HG02678 (cell line): ENCODE measurements at regions not wholly inside any gene's neighbourhood (a gene's known extent, or its start where the extent isn't known, plus 50 kb on each side); places are given as distances from the start of the nearest gene placed in this dataset.
"Not testable (repeated sequence)": the region's sequence is repeated elsewhere in the genome, so short reads cannot be mapped to it uniquely, and the experiment has no call there.

Experiments used
- ATAC-seq: cut with Tn5 transposase; IDR thresholded peaks from one replicate; pipeline ENCODE4 v1.9.1; 2021; ENCODE audit warnings: mild to moderate bottlenecking, moderate library complexity; ENCODE audit not compliant: unreplicated experiment

DNA sequence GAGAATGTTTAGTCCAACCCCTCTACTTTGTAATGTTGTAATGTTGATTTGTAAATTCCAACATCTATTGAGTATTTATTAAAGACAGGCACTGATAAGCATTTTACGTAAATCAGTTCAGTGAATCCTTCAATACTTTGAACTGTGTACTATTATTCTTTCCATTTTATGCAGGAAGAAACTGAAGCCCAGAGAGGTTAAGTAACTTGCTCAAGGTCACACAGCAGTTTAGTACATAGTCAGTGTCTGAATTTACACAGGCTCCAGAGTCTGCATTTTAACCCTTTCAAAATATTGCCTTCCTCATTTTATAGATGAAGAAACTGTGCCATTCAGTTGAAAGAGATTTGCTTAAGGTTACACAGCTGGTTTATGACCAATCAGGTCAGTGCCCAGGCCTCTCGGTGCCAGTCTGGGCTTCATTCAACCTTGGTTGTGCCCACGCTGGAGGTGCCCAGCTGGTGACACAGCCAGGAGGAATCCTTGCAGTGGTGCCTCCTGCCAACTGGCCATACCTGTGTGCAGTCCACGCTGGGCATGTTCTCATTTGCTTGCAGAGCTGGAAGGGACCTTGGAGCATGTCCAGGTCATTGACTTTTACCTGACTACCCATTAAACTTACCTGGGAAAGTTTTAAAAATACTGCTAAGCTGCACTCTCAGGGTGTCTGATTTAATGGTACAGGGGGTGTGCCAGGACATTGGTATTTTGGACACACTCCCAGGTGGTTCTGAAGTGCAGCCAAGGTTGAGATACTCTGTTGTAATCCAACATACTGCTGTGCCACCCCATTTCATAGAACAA lies 74.3 kb upstream of the CYRIA start:
- no peak for ATAC-seq

GRCh38 chr2:16738361-16739225 lies 73.0 kb upstream of the CYRIA start:
- ATAC-seq = no peak

DNA sequence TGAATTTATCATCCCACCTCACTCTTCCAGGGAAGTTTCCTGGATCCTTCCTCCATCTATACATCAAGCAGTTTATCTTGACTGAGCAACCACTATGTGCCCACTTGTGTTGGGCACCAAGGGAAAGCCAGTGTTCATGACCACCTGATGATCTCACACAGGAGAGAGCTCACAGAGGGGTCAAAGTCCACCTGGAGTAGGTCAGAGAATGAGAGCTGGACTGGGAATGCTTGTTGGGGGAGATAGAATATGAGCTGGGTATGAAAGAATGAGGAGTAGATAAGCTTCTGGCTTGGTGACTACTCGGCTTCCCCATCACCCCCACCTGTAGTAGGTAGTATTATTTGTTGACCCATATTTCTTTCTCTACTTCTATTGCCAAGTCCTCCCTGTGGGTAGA lies 72.2 kb upstream of the CYRIA start:
- no peak for ATAC-seq

GRCh38 chr2:16736633-16737032 lies 71.0 kb upstream of the CYRIA start:
- ATAC-seq = no peak

DNA sequence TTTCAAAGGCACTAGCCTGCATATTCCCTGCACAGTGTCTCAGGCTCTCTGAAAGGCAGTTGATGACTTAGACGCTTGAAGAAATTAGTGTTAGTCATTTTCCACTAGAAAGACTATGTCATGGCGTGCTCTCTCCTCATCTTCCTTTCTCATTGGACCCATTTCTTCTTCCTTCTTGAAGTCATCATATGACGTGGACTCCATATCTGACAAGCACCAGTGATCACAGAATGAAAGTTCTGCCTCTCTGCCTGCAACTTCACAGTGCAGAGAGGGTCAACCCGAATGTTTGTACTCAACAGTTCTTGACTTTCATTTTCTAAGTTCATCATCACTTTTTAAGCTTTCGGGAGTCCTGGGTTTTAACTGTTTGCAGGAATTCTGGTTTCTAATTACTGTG lies 63.7 kb upstream of the CYRIA start:
- ATAC-seq = peak; percentile 55

DNA sequence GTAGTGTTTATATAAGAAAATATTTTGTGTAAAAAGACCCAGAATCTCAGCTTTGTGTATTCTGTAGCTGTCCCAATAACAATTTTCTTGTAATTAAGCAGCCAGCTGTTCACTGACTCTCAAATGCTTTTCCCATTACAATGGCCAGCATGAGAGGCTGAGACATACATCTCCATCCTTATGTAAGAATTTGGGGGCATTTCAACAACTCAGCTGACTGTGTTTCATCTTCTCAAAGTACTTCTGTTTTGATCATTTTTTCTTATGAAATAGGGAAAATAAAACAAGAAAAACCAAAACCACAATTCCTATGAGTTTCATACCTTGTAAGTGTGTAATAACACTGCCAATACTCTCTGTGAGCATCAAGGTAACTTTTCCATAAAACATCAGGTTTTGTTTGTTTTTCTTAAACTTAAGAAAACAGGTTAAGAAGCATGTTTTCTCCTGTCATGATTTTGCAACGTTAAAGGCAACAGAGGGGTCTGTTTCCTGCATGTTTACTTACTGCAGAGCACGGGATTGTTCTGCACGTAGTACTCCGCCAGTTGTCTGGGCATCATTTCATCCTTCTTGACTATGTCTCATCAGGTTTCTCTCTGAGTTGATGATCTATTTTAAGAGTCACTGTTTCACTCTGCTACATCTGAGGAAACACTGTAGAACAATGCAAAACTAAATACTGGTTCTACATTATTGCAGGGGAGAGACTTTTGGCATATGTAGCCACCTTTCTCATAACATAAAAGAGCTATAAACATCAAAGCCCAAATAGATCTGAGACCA lies 62.9 kb upstream of the CYRIA start:
- peak; percentile 68 for ATAC-seq

GRCh38 chr2:16727849-16728248 lies 62.2 kb upstream of the CYRIA start:
- ATAC-seq = not testable (repeated sequence)

- no peak for ATAC-seq
These were observed 61.6 kb upstream of the CYRIA start for GRCh38 chr2:16727256-16727655.

- no peak for ATAC-seq
These were observed 60.9 kb upstream of the CYRIA start for GRCh38 chr2:16726577-16726976.

DNA sequence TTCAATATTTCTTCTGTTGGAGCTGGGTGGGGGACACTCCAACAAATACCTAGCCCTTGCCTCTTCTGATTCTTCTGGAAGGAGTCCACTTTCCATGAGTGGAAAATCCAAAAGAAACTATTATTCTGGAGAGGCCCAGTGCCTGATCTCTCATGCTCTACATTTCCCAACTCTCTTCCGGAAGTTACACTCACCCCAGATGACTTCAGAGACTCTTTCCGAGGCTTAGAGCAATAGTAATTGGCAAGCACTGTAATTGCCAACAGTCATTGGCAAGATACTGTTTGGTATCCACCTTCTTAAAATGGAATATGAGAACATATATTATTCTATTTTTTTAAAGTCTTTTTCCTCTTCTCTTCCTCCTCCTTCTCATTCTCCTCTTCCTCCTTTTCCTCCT lies 60.5 kb upstream of the CYRIA start:
- ATAC-seq = no peak

GRCh38 chr2:16725549-16725948 lies 59.9 kb upstream of the CYRIA start:
- no peak for ATAC-seq

DNA sequence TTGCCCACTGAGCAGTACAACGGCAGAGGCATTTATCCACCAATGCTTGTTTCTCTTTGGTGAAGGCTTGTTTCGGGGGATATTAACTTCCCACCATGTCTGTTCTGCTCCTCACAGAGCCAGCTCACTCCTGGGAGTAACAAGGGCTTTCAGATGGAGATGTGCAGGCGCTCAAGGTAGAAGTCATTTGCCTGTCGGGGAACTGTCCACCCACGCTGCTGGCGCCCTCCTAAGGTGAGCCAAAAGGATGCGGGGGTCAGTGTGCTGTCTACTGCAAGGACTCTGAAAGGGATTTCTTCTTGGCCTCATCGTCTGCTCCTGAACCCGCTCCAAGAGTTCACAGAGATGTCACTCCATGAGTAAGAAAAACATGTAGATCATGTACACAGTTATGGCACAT lies 57.0 kb upstream of the CYRIA start:
- no peak for ATAC-seq

DNA sequence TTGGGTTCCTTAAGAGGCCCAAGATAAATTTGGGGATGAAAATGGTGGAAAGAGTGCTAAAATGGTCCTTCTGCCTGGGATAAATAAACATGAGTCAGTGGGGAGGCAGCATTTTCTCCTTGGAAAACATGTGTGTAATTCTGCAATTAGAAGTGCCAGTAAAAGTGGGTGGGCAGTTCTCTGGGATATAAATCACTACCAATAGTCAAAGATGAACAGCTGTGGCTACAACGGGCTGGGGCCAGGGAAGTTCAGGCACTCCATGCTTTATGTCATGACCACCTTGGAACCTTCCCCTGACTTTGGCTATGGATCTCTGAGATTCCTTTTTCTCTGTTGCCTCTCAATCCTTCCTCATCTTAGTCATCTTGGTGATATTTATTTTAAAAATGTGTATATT lies 56.5 kb upstream of the CYRIA start:
- no peak for ATAC-seq

DNA sequence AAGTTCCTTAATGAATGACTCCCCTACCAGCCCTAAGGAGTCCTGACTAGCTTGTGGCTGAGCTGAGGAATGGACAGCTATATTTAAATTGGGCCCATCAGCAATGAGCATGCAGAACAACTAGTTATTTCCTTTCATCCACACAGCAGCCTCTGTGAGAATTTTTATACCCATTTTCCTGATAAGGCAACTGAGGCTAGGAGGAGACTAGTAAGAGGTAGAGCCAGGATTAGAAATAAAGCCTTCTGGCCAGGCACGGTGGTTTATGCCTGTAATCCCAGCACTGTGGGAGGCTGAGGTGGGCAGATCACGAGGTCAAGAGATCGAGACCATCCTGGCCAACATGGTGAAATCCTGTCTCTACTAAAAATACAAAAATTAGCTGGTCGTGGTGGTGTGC lies 55.9 kb upstream of the CYRIA start:
- ATAC-seq = not testable (repeated sequence)

DNA sequence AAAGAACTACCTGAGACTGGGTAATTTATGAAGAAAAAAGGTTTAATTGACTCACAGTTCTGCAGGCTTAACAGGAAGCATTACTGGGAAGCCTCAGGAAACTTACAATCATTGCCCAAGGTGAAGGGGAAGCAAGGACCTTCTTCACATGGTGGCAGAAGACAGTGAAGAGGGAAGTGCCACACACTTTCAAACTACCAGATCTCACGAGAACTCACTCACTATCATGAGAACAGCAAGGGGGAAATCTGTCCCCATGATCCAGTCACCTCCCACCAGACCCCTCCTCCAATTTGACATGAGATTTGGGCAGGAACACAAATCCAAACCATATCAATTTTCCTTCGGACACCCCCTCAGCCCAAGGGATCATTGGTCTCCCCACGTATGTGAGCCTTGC lies 55.1 kb upstream of the CYRIA start:
- not testable (repeated sequence) for ATAC-seq

DNA sequence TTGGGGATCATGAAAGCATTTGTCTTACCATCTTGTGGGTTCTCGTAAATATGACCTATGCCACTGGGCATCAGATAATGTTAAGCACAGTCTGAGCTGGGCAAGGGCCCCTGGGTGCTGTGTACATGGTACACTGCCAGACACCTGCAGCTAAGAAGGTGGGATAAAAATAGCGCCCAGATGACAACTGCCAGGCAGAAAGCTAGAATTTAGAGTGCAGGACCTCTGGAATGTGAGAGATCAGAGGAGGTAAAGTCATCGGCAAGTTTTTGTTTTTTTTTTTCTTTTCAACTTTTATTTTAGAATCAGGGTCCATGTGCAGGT lies 53.8 kb upstream of the CYRIA start:
- no peak for ATAC-seq

DNA sequence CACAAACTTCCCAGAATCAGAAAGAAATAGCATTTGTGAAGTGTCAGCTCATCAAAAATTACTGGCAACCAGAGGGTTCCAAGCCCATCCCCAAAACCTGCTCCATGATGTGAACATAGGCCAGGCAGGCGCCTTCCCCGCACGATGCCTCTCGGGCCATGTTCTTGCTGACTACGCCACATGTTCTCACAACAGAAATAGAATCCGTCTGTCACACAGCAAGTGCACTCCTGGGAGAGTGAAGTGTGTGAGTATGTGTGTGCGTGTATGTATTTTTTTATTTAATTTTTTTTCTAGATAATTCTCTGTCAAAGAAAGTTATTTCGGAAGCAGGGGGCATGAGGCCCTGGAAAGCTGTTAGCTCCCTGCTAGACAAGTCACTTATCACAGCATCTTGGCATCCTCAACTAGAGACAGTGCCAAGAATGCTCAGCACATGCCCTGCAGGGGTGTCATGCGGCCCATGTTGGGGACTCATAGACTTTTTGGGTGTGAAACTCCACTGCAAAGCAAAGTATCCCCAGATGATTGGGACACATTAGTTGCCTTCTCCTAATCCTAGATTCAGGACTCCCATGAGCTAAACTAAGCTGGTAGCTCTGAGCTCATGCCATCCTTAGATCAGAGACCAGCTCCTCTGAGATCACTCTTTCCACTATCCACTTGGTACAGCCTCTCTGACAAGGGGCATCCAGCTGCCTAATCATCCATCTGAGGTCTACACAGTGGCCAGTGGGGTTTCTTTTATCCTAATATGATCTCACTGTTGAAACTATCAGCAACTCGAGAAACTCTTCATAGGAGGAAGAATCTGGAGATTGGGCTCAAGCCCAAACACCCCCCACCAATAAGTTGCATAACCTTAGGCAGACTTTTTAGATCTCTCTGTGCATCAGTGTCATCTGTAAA lies 53.2 kb upstream of the CYRIA start:
- ATAC-seq = no peak

- ATAC-seq = no peak
These were observed 51.8 kb upstream of the CYRIA start for GRCh38 chr2:16717477-16717876.

DNA sequence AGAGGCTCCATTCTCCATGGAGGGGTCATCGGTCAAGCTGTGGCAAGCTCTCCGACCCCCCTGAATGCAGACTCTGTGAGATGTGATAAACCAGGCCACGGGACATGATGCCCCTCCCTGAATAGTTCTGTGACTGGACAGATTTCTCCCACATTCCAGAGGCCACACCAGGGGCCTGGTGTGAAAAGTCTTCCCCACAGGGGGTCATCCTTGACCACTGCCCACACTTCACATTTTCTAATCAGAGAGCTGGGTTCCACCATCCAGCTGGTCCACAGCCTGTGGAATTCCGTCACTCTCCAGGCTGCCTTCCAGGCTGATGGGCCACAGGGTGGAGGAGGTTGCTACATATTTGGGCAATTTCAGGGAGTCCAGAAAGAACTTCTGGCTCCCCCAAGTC lies 51.3 kb upstream of the CYRIA start:
- no peak for ATAC-seq

DNA sequence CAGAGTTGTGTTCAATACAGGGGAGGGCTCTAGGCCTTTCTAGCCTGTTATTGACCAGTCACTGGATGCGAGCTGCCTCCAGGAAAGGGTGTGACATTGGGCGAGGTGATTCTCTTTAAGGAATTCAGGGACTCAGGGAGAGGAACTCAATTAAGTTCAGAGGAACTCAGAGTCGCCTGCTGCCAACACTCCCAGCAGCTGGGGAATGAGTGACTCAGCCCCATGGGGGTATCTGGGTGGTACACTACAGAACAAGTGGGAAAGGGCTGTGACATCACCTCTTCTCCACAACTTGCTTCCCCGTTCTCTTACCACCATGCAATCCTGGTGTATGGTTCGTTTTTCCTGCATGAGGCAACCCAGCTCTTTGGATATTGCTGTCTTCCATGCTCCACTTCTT lies 50.4 kb upstream of the CYRIA start:
- ATAC-seq = no peak
